Hematopoietic multipotent progenitor cell (in vitro differentiated cells): ENCODE measurements at regions not wholly inside any gene's neighbourhood (a gene's known extent, or its start where the extent isn't known, plus 50 kb on each side); places are given as distances from the start of the nearest gene placed in this dataset.
"Not testable (repeated sequence)": the region's sequence is repeated elsewhere in the genome, so short reads cannot be mapped to it uniquely, and the experiment has no call there.

Experiments
- DNase-seq, 3 donors: peaks; one replicate each; pipeline ENCODE4 v3.0.0-alpha.2; 2011 to 2015; ENCODE audit warnings: low read depth in 2 of 3, low spot score in 2 of 3

- no peak for DNase-seq
Measured at GRCh38 chr5:142542078-142542477, 143.8 kb downstream of the FGF1 start.

DNA sequence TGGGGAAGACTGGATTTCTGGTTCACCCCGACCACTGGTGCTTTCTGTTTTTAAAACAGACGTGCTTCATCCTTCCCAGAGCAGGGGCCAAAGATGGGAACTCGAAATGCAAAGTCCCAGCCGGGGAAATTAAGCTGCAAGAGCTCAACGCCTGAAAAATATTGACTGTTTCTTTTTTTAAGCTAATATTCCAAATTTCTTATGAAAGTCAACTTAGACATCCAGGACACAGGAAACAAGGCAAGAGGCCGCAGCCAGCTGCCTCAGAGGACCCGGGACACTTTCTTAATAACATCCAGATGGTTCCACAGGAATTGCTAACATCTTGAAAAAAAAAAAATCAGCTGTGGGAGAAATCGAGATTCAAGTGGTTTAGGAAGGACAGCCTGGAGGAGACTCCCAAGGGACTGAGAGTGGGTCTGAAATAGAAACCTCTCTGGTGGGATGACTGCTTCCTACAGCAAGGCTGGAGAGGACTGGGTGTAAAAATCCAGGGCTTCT, 144.9 kb downstream of the FGF1 start:
- no peak for DNase-seq

- no peak for DNase-seq
Measured at GRCh38 chr5:142539154-142539740, 146.6 kb downstream of the FGF1 start.

- DNase-seq, result no peak
Measured at GRCh38 chr5:142537938-142538337, 148.0 kb downstream of the FGF1 start.

- no peak for DNase-seq
Measured at GRCh38 chr5:142532781-142533176, 153.1 kb downstream of the FGF1 start.

DNA sequence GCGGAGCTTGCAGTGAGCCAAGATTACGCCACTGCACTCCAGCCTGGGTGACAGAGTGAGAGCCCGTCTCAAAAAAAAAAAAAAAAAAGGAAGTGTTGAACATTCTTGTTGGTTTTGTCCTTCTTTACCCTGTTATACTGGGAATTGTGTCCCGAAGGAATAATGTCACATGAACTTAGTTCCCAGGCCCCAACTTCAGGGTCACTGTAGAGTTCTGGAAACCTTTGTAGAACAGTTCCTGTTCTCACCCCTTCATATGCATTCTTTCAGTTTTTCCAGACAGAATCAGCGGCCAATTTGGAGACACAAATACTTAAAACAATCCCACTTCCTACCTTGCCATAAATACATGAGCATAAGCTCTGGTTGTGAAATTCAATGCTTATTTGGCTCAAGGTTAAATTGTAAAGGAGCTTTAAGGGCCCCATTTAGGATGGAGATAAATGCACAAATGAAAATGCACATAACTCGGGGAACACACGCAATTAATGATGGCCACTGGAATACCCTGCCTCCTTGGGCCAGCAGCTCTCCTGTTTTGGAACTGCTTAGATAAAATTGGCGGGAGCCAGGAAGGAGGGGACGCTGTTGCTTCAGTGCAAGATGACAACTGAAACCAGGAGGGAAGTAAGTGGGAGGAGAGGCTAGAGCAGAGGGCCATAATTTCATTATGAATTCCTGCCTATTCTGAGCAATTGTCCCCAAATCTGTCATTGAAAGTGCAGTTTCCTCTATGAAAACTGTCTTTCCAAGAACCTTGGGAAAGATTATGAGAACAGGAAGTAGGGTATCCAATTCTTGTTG, 153.7 kb downstream of the FGF1 start:
- no peak for DNase-seq

DNA sequence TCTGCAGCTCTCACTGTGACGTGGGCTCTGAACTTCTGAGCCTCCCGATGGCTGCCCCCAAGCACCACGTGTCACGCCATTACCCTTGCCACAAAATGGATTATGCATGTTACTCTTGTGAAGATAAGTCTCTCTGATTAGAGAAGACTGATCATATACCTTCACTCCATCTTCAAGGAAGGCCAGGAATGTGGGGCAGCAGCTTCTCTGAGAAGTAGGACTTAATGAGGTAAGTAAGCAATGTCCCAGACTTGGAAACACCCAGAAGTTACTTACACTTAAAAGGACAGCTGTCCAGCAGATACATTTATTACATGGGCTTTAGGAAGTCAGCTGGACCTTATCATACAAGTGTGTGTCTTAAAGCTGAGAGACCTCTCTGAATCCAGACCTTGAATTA, 155.0 kb downstream of the FGF1 start:
- DNase-seq, result no peak

DNA sequence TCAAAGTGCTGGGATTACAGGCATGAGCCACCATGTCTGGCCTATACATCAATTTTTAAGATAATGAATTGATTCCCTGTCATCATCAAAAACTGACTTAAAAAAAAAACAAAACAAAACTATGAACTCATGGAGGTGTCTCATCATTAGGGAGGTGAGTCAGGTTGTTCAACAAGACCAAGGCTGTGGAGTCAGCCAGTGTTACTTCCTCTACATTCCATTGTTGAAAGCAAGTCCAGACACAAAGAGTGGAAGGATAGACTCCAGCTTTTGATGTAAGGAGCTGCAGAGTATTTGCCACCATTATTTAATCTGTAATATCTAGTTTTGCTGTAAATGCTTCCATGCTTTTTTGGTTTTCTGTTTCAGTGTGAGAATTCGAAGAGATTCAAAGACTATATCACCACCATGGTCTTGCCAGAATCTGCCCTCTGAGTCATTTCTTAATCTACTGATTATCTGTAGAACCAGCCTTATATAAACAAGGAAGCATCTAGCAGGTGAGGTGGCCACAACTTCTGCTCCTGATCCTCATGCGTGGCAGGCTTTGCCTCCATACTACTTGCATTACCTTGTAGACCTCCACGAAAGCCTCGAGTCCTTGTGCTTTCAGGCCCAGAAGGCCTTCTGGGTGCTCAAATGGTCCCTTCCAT, 156.1 kb downstream of the FGF1 start:
- no peak for DNase-seq

GRCh38 chr5:142527664-142528295, 158.1 kb downstream of the FGF1 start:
- DNase-seq, result no peak

GRCh38 chr5:142527234-142527633, 158.7 kb downstream of the FGF1 start:
- no peak for DNase-seq

GRCh38 chr5:142522983-142523382, 162.9 kb downstream of the FGF1 start:
- DNase-seq, result no peak

- no peak for DNase-seq
Measured at GRCh38 chr5:142521706-142522105, 164.2 kb downstream of the FGF1 start.

GRCh38 chr5:142520885-142521284, 165.0 kb downstream of the FGF1 start:
- DNase-seq, result no peak

DNA sequence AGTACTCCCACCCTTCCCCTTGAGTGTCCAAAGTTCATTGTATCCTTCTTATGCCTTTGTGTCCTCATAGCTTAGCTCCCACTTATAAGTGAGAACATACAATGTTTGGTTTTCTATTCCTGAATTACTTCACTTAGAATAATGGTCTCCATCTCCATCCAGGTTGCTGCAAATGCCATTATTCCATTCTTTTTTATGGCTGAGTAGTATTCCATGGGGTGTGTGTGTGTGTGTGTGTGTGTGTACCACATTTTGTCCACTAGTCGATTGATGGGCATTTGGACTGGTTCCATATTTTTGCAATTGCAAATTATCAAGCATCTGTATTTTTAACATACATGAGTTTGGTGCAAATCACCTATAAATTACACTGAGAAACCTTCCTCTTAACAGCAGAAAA, 166.0 kb downstream of the FGF1 start:
- DNase-seq, result not testable (repeated sequence)

DNA sequence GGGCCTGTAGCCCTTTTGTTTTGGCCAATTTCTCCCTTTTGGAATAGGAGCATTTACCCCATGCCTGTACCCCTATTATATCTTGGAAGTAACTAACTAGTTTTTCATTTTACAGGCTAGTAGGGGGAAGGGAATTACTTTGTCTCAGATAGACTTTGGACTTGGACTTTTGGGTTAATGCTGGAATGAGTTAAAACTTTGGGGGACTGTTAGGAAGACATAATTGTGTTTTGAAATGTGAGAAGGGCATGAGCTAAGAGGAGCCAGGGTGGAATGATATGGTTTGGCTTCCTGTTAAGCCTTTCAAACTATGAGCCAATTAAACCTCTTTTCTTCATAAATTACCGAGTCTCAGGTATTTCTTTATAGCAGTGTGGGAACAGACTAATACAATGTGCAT, 168.1 kb downstream of the FGF1 start:
- DNase-seq, result no peak

- no peak for DNase-seq
Measured at GRCh38 chr5:142516732-142517131, 169.2 kb downstream of the FGF1 start.

- no peak for DNase-seq
Measured at GRCh38 chr5:142515036-142515435, 170.9 kb downstream of the FGF1 start.

DNA sequence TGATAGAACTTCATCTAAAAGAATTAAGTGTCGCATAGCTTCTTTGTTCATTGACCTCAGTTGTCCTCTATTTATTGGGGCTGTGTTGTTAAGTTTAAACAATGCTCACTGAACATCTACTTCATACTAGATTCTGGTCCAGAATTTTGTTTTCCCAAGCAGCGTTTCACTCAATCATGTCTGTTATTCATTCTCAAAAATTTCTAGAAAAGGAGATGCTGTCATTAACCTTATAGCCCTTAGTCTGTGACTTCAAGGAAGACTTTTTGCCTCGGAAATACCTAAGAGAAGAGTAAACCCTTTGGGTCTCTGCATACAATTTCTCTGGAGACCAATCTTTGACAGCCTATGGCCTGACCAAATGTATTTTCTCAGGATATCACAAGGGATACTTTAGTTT, 171.7 kb downstream of the FGF1 start:
- DNase-seq, result no peak

DNA sequence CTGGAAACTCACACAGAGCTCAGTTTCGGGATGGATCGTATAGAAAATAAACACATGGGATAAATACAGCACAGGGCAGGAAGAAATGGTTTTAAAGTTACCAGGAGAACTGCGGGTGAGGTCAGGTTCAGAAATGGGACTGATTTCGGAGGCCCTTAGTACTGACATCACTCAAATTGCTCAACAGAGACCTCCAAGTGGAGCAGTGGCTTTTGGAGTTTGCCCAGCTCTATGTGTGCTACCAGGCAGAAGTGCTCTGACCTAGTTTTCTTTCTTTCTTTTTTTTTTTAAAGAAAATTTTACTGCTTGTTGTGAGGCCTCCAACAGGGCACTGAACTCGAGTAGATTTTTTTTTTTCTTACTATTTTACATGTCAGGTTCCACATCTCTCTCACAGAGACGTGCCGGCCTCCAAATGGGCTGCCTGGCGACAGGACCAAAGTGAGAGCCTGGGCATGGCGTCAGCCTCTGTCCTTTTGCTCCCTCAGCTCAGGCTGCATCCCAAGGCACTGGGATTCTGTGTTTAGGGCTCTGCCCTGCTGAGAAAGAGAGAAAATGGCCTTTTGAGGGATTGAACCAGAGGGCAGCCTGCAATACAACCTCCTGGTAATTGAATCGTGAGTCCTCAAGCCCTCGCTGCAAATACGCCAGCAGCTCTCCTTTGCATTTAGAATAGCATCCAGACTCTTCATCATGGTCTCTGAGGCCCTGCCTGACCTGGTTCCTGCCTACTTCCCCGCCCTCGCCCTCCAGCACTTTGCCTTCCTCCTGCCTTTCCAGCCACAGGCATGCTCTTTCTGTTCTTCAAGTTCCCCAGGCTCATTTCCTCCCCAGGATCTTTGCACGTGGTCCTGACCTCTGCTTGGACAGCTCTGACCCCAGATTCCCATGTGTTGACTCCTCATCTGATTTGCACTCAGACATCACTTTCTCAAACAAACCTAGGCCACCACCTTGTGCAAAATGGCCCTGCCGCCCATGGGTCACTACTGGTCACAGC, 173.5 kb downstream of the FGF1 start:
- no peak for DNase-seq

- no peak for DNase-seq
Measured at GRCh38 chr5:142511358-142511757, 174.5 kb downstream of the FGF1 start.
